ENCODE measurements at regions not wholly inside any gene's neighbourhood (a gene's known extent, or its start where the extent isn't known, plus 50 kb on each side); places are given as distances from the start of the nearest gene placed in this dataset.

GRCh38 chr4:158004101-158004500, 168.7 kb downstream of the GASK1B start:
- Histone ChIP-seq H3K79me2 (ENCODE audit: control insufficient read depth, insufficient read depth, low read length) (no peaks in the 10 kb centered on the region), H4K20me1 (ENCODE audit: control insufficient read depth, insufficient read depth) (no peaks in the 10 kb centered on the region), H3K9me3 (replicated peaks; ENCODE audit: control insufficient read depth, insufficient read depth, low read length) (no peaks in the 10 kb centered on the region), H3K4me3 (no peak overlapping the region), H3K27ac (ENCODE audit: control insufficient read depth, insufficient read depth) (no peak overlapping the region), H2AFZ (ENCODE audit: control insufficient read depth, low read depth, low read length) (no peak overlapping the region), H3K9ac (ENCODE audit: control insufficient read depth, insufficient read depth, low read length) (no peak overlapping the region), H3K36me3 (ENCODE audit: control insufficient read depth in 2 of 2, insufficient read depth in 2 of 2, low read length in 1 of 2) (no peaks in the 10 kb centered on the region), H3K4me1 (ENCODE audit: control insufficient read depth, insufficient read depth, low read length) (no peaks in the 10 kb centered on the region), H3K4me2 (ENCODE audit: control insufficient read depth, insufficient read depth) (no peak overlapping the region), H3K27me3 (replicated peaks in 1 of 2; ENCODE audit: control insufficient read depth in 2 of 2, insufficient read depth in 2 of 2, low read length in 1 of 2) (no peaks in the 10 kb centered on the region)
- no peak for ATAC-seq
- WGBS (ENCODE audit: insufficient coverage, insufficient replicate concordance, low lambda C conversion rate, missing lambda C conversion rate) = 28% methylated on average over 5 of the region's 5 CpGs
- SMC1A ChIA-PET (ENCODE audit: uncharacterized antibody, unreplicated experiment) = interaction anchor here (1.3 kb wide), 1 partner anchor 13 kb away, joined by 3 read pairs; no protein-coding TSS in a partner anchor
- BruUV-seq (replicated peaks) = no TSS peak
- POLR2A ChIA-PET = no interaction called here
- RAD21 ChIA-PET (ENCODE audit: unreplicated experiment) = interaction anchor here (0.6 kb wide), 1 partner anchor 256 kb away, joined by 3 read pairs; no protein-coding TSS in a partner anchor
- CTCF ChIA-PET = no interaction called here
- intact Hi-C loops (cut with micrococcal nuclease; ENCODE audit: unreplicated experiment) (no loop called here), in situ Hi-C loops (cut with MboI) (no loop called here)
- TF ChIP-seq CHD4 (IDR thresholded peaks at IDR 0.05) (no peak), EED (IDR thresholded peaks at IDR 0.05; ENCODE audit: low read depth) (no peak), PBX3 (IDR thresholded peaks at IDR 0.05; ENCODE audit: insufficient replicate concordance, low read depth, low read length) (no peak)
- FAIRE-seq = no peak
- DNase-seq (ENCODE audit: low read depth, low spot score) = no peak

GRCh38 chr4:158003212-158003611, 169.6 kb downstream of the GASK1B start:
- no peaks in the 10 kb centered on the region for H3K36me3 ChIP-seq (ENCODE audit: control insufficient read depth in 2 of 2, insufficient read depth in 2 of 2, low read length in 1 of 2)
- no peak overlapping the region for H3K4me2 ChIP-seq (ENCODE audit: control insufficient read depth, insufficient read depth)
- BruUV-seq (replicated peaks) = no TSS peak
- intact Hi-C loops (cut with micrococcal nuclease; ENCODE audit: unreplicated experiment) = no loop called here
- ATAC-seq (no peak), DNase-seq (ENCODE audit: low read depth, low spot score) (no peak), FAIRE-seq (no peak)
- no peaks in the 10 kb centered on the region for H3K4me1 ChIP-seq (ENCODE audit: control insufficient read depth, insufficient read depth, low read length)
- no peaks in the 10 kb centered on the region for H3K79me2 ChIP-seq (ENCODE audit: control insufficient read depth, insufficient read depth, low read length)
- H4K20me1 ChIP-seq (ENCODE audit: control insufficient read depth, insufficient read depth) = no peaks in the 10 kb centered on the region
- TF ChIP-seq ETV6 (conservative IDR thresholded peaks at IDR 0.05 in 1 of 2, IDR thresholded peaks at IDR 0.05 in 1 of 2; ENCODE audit: borderline replicate concordance in 1 of 2, low read depth in 1 of 2) = no peak
- no peak for TF ChIP-seq ATF2 (IDR thresholded peaks at IDR 0.05; ENCODE audit: low read length)
- no peak for TF ChIP-seq ZZZ3 (IDR thresholded peaks at IDR 0.05; ENCODE audit: control insufficient read depth, insufficient read length, low read depth)
- no peak for TF ChIP-seq NR2C2 (IDR thresholded peaks at IDR 0.05; ENCODE audit: borderline replicate concordance, control insufficient read depth, insufficient read length, low read depth)
- TF ChIP-seq HDAC2 (IDR thresholded peaks at IDR 0.05) = no peak
- RAD21 ChIA-PET (ENCODE audit: unreplicated experiment) = no interaction called here
- H3K27me3 ChIP-seq (replicated peaks in 1 of 2; ENCODE audit: control insufficient read depth in 2 of 2, insufficient read depth in 2 of 2, low read length in 1 of 2) = no peaks in the 10 kb centered on the region
- CTCF ChIA-PET = no interaction called here
- H3K4me3 ChIP-seq = no peak overlapping the region
- in situ Hi-C loops (cut with MboI) = no loop called here
- no peak overlapping the region for H3K27ac ChIP-seq (ENCODE audit: control insufficient read depth, insufficient read depth)
- H2AFZ ChIP-seq (ENCODE audit: control insufficient read depth, low read depth, low read length) = no peak overlapping the region
- POLR2A ChIA-PET = no interaction called here
- no peak overlapping the region for H3K9ac ChIP-seq (ENCODE audit: control insufficient read depth, insufficient read depth, low read length)
- H3K9me3 ChIP-seq (replicated peaks; ENCODE audit: control insufficient read depth, insufficient read depth, low read length) = no peaks in the 10 kb centered on the region
- SMC1A ChIA-PET (ENCODE audit: uncharacterized antibody, unreplicated experiment) = no interaction called here
